ENCODE measurements at regions not wholly inside any gene's neighbourhood (a gene's known extent, or its start where the extent isn't known, plus 50 kb on each side); places are given as distances from the start of the nearest gene placed in this dataset.

- TF ChIP-seq, protein P1, sequence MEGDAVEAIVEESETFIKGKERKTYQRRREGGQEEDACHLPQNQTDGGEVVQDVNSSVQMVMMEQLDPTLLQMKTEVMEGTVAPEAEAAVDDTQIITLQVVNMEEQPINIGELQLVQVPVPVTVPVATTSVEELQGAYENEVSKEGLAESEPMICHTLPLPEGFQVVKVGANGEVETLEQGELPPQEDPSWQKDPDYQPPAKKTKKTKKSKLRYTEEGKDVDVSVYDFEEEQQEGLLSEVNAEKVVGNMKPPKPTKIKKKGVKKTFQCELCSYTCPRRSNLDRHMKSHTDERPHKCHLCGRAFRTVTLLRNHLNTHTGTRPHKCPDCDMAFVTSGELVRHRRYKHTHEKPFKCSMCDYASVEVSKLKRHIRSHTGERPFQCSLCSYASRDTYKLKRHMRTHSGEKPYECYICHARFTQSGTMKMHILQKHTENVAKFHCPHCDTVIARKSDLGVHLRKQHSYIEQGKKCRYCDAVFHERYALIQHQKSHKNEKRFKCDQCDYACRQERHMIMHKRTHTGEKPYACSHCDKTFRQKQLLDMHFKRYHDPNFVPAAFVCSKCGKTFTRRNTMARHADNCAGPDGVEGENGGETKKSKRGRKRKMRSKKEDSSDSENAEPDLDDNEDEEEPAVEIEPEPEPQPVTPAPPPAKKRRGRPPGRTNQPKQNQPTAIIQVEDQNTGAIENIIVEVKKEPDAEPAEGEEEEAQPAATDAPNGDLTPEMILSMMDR (IDR thresholded peaks at IDR 0.05) = no peak
- no peak for TF ChIP-seq POLR2A (IDR thresholded peaks at IDR 0.05)
- TF ChIP-seq EP300 (IDR thresholded peaks at IDR 0.05) = no peak
- intact Hi-C loops (cut with DNase I) = no loop called here
- H3K27ac ChIP-seq = no peak overlapping the region
Measured at GRCh38 chr12:94033101-94033500, 115.3 kb upstream of the PLXNC1 start.

DNA sequence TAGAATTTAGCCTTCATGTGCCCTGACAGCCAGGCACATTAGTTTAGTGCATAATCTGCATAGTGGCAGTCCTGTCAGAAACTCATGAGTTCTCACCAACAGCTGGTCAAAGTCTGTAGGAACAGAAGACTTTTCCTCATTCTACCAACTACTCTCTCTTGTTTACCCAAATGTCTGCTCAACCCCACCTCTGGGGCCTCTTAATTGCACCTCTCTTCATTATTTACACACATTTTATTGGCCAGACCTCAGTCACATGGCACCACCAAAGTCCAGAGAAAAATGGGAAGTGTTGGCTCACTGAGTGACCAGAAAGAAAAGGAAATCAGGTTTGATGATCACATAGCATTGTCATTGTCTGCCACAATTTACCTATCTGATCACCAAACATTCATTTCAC is 114.6 kb upstream of the PLXNC1 start:
- Histone ChIP-seq H3K4me1 (ENCODE audit: insufficient read depth) (no peaks in the 10 kb centered on the region), H3K4me3 (no peak overlapping the region), H3K27me3 (no peaks in the 10 kb centered on the region), H3K36me3 (no peaks in the 10 kb centered on the region), H3K27ac (no peak overlapping the region), H3K9me3 (peaks cover 0 to 3% of the 10 kb centered on the region in 2 donors)
- DNase-seq = no peak
- intact Hi-C loops (cut with DNase I) = no loop called here
- TF ChIP-seq POLR2A (IDR thresholded peaks at IDR 0.05) = no peak

More at GRCh38 chr12:94033101-94033500, 115.3 kb upstream of the PLXNC1 start:
- no peaks in the 10 kb centered on the region for H3K27me3 ChIP-seq
- H3K4me3 ChIP-seq = no peak overlapping the region
- H3K36me3 ChIP-seq = no peaks in the 10 kb centered on the region
- no peak for DNase-seq
- WGBS, 3 donors = 63 to 73% (median 71%) methylated on average over 5 of the region's 5 CpGs
- no peaks in the 10 kb centered on the region for H3K4me1 ChIP-seq (ENCODE audit: insufficient read depth)
- H3K9me3 ChIP-seq = peaks cover 0 to 3% of the 10 kb centered on the region in 2 donors

- DNase-seq = no peak
- WGBS, 3 donors = 68 to 76% (median 73%) methylated on average over 4 of the region's 4 CpGs
- intact Hi-C loops (cut with DNase I) = no loop called here
- Histone ChIP-seq H3K4me3 (no peak overlapping the region), H3K36me3 (no peaks in the 10 kb centered on the region), H3K4me1 (ENCODE audit: insufficient read depth) (no peaks in the 10 kb centered on the region), H3K27ac (no peak overlapping the region), H3K9me3 (peaks cover 0 to 3% of the 10 kb centered on the region in 2 donors), H3K27me3 (no peaks in the 10 kb centered on the region)
- TF ChIP-seq EP300 (IDR thresholded peaks at IDR 0.05) = no peak
- TF ChIP-seq, protein P1 (IDR thresholded peaks at IDR 0.05) = no peak
- no peak for TF ChIP-seq POLR2A (IDR thresholded peaks at IDR 0.05)
Measured at GRCh38 chr12:94037444-94037843, 110.9 kb upstream of the PLXNC1 start.

- Histone ChIP-seq H3K36me3 (no peaks in the 10 kb centered on the region), H3K4me1 (ENCODE audit: insufficient read depth) (no peaks in the 10 kb centered on the region), H3K27ac (no peak overlapping the region), H3K27me3 (no peaks in the 10 kb centered on the region), H3K9me3 (peaks cover 0 to 3% of the 10 kb centered on the region in 2 donors), H3K4me3 (no peak overlapping the region)
- DNase-seq = no peak
- TF ChIP-seq EP300 (IDR thresholded peaks at IDR 0.05) (no peak), POLR2A (IDR thresholded peaks at IDR 0.05) (no peak)
- TF ChIP-seq, protein P1 (IDR thresholded peaks at IDR 0.05) = no peak
- intact Hi-C loops (cut with DNase I) = no loop called here
- 90 to 94% (median 92%) methylated on average over 2 of the region's 2 CpGs for WGBS, 3 donors
Measured at GRCh38 chr12:94038605-94039004, 109.8 kb upstream of the PLXNC1 start.

- Histone ChIP-seq H3K36me3 (no peaks in the 10 kb centered on the region), H3K9me3 (peaks cover 0 to 3% of the 10 kb centered on the region in 2 donors), H3K4me3 (no peak overlapping the region), H3K27ac (no peak overlapping the region), H3K4me1 (ENCODE audit: insufficient read depth) (no peaks in the 10 kb centered on the region), H3K27me3 (no peaks in the 10 kb centered on the region)
- DNase-seq = no peak
- intact Hi-C loops (cut with DNase I) = no loop called here
- no peak for TF ChIP-seq EP300 (IDR thresholded peaks at IDR 0.05)
- TF ChIP-seq, protein P1 (IDR thresholded peaks at IDR 0.05) = no peak
- no peak for TF ChIP-seq POLR2A (IDR thresholded peaks at IDR 0.05)
Measured at GRCh38 chr12:94039199-94039840, 109.1 kb upstream of the PLXNC1 start.
